ENCODE measurements at regions not wholly inside any gene's neighbourhood (a gene's known extent, or its start where the extent isn't known, plus 50 kb on each side); places are given as distances from the start of the nearest gene placed in this dataset.

DNA sequence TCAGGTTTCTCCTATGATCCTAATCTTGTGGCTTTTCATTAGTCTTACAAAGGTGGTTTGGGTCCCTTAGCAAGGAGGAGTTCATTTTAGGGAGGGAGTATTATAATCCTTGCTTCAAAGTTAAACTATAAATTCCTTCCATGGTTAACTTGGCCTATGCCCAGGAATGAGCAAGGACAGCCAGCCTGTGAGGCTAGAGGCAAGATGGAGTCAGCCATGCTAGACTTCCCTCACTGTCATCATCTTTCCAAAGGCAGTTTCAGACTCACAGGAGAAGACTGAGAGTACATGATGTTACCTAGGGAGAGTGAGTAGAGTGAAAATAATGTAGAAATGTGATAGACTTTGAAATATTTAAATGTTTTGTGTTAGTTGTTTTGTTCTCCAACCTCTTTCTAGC, 192.3 kb downstream of the GPAT3 start (continued):
- TF ChIP-seq, protein P1, sequence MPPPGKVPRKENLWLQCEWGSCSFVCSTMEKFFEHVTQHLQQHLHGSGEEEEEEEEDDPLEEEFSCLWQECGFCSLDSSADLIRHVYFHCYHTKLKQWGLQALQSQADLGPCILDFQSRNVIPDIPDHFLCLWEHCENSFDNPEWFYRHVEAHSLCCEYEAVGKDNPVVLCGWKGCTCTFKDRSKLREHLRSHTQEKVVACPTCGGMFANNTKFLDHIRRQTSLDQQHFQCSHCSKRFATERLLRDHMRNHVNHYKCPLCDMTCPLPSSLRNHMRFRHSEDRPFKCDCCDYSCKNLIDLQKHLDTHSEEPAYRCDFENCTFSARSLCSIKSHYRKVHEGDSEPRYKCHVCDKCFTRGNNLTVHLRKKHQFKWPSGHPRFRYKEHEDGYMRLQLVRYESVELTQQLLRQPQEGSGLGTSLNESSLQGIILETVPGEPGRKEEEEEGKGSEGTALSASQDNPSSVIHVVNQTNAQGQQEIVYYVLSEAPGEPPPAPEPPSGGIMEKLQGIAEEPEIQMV (tag; conservative IDR thresholded peaks at IDR 0.05; ENCODE audit: low read depth), result no peak; the same call in 1 of the 2 replicates
- TF ChIP-seq HSF4 (CRISPR knock-in tag; IDR thresholded peaks at IDR 0.05; ENCODE audit: borderline replicate concordance) (no peak), HOXB6 (CRISPR knock-in tag; IDR thresholded peaks at IDR 0.05; ENCODE audit: borderline replicate concordance) (no peak), NR2C1 (IDR thresholded peaks at IDR 0.05) (no peak), NR2C1 (tag; IDR thresholded peaks at IDR 0.05) (peak; percentile 46; the same call in 1 of the 2 replicates), JUN (IDR thresholded peaks at IDR 0.05; ENCODE audit: borderline replicate concordance, low read depth, low read length) (no peak), JUN (CRISPR knock-in tag; IDR thresholded peaks at IDR 0.05; ENCODE audit: borderline replicate concordance) (no peak), BRD9 (IDR thresholded peaks at IDR 0.05; ENCODE audit: low read depth, partially characterized antibody) (no peak), NR4A1 (CRISPR knock-in tag; IDR thresholded peaks at IDR 0.05) (no peak), NR4A1 (tag; IDR thresholded peaks at IDR 0.05) (peak; percentile 79; the same call in 1 of the 2 replicates)
- TF ChIP-seq, protein P2, sequence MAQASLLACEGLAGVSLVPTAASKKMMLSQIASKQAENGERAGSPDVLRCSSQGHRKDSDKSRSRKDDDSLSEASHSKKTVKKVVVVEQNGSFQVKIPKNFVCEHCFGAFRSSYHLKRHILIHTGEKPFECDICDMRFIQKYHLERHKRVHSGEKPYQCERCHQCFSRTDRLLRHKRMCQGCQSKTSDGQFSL (CRISPR knock-in tag; IDR thresholded peaks at IDR 0.05), result no peak
- TF ChIP-seq, protein P2 (tag; IDR thresholded peaks at IDR 0.05), result peak in 1 of 2 experiments; percentile 62; a peak in 1 of 4 replicates

Data from K562 (cell line).